Activated gamma-delta T cell treated with Interleukin-2 at 50 U/mL for 16 hours (primary cell): ENCODE measurements at regions not wholly inside any gene's neighbourhood (a gene's known extent, or its start where the extent isn't known, plus 50 kb on each side); places are given as distances from the start of the nearest gene placed in this dataset.
"Not testable (repeated sequence)": the region's sequence is repeated elsewhere in the genome, so short reads cannot be mapped to it uniquely, and the experiment has no call there.

ENCODE experiments used
- DNase-seq: peaks from one replicate; pipeline ENCODE4 v3.0.0-alpha.2; 2020

DNA sequence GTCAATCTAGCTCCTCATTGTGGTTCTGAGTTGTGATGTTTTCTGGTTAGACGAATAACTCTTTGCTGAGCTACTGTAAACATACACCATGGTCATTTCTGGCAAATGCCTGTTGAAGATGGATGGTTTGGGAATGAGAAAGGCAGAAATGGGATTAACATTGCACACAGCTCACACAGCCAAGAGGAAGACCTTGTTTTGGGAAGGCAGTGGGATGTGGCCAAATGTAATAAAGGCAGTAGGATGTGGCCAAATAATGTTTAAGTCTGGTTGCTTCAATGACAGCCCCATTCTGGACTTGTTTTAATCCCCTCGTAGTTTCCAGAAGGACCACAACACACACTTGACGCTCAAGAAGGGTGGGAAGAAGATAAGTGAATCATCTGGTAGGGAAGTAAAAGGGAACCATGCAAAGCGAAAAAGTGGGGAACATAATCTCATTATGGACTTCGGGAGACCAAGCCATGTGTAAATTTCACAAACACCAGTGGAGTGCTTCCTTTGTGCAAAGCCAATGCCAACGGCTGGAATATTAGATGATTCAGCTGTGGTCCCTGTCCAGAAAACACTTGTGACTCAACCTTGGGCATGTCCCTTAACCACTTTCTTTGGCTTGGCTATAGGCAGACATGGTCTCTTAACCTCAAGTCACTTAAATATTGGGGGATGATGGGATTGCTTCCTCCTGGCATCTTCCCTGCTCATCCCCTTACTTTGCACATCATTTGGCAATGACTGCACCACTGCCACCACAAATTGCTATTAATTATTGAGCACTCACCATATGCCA lies 284.4 kb upstream of the CRY1 start:
- no peak for DNase-seq

- DNase-seq = no peak
These were observed 285.3 kb upstream of the CRY1 start for GRCh38 chr12:107378609-107379008.

GRCh38 chr12:107379142-107379851 lies 285.9 kb upstream of the CRY1 start:
- not testable (repeated sequence) for DNase-seq

- DNase-seq = no peak
These were observed 286.7 kb upstream of the CRY1 start for GRCh38 chr12:107379852-107380567.

- no peak for DNase-seq
These were observed 291.3 kb upstream of the CRY1 start for GRCh38 chr12:107384645-107385044.

GRCh38 chr12:107385509-107385908 lies 292.2 kb upstream of the CRY1 start:
- no peak for DNase-seq

GRCh38 chr12:107386569-107386968 lies 293.2 kb upstream of the CRY1 start:
- DNase-seq = no peak

- DNase-seq = no peak
These were observed 294.9 kb upstream of the CRY1 start for GRCh38 chr12:107388263-107388662.

DNA sequence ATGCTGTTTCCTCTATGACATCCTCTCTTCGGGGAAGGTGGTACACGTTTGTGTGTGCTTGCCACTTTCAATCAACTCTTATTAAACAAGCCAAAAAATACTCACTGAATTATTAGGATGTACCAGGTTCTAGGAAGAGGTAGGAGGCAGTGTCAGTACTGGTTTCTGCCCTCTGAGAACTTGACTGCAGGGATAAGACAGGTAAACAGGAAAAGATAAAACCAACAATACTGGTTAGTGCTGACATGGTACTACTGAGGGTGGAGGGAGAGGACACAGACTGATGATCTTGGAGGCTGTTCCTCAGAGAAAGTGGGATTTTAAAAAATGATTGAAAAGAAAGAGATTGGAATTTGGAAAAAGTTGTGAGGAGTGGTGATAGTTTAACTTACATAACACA lies 295.2 kb upstream of the PWP1 start:
- DNase-seq = no peak

- DNase-seq = no peak
These were observed 292.4 kb upstream of the PWP1 start for GRCh38 chr12:107393043-107393717.

DNA sequence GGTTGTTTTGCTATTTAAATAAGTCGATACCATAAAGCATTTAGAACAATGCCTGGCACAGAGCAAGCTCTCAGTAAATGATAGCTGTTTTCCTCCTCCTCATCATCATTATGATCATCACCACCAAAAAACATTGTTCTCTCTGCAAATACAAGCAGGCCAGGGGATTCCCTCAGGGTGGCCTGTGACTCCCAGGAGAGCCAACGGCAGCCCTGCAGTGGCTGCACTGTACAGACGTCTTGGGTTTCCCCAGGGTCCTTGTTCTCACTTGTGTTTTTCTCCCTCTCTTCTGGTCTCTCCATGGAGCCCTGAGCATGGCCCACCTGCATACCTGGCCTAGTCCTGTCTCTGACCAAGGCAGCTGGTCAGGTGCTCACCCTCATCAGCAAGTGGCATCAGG lies 290.9 kb upstream of the PWP1 start:
- no peak for DNase-seq

GRCh38 chr12:107395817-107396216 lies 289.8 kb upstream of the PWP1 start:
- DNase-seq = no peak

DNA sequence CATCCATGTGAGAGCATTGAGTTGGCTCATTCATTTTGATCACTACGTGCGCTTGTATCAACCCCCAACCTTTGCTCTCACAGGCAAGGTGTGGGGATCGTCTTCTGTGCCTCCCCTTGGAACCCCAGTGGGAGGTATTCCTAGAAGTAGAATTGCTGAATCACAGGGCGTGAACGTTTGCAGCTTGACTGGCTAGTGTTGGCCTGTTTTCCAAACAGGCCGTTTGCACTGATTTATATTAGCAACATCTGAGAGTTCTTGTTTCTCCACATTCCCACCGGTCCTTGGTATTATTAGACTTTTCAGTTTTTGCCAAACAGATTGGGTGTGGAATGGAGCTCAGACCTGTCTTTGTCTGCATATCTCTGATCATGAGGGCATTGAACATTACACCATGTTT lies 288.6 kb upstream of the PWP1 start:
- no peak for DNase-seq

DNA sequence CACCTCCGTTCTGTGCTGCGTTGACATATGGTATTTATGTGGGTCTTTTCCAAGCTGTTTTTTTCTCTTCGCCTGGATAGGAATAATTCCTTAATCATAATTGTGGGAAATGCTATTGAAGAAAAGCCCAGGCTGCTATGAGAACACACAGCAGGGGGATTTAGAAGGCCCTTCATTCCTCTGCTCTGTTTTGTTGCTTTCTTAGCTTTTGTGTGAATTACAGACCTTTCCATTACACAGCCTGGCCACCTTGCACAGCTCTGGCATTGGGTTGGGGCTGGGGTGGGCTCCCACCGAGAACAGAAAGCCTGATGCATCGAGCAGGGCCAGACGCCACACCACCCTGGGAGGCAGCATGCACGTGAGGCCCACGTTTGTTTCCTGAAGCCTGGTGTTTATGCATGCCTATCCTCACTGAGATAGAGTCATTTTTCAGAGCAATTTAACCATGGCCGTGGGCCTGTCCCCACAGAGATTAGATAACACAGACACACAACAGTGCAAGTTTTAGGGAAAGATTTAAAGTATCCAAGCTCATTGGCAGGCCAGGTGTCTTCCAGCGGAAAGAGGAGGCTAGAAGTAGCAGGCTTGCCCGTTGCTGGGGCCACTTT lies 287.6 kb upstream of the PWP1 start:
- DNase-seq = no peak

DNA sequence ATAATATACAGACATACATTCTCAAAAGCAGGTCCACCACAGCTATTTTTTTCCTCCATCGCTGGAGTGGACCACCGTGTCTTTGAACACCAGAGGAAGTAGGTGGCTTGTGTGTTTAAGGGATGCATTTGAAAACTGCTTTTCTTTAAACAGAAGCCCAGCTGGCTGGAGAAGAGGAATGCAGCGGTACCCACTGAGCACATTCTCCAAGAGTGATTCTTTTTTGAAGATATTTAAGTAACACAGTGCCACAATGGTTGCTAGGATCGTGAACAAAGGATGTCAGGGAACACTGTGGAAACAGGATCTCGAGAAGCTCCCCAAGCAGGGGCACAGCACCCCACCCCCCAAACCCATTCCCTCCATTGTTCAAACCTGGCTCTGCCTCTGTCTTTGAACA lies 286.6 kb upstream of the PWP1 start:
- no peak for DNase-seq

- DNase-seq = no peak
These were observed 284.7 kb upstream of the PWP1 start for GRCh38 chr12:107400686-107401447.

DNA sequence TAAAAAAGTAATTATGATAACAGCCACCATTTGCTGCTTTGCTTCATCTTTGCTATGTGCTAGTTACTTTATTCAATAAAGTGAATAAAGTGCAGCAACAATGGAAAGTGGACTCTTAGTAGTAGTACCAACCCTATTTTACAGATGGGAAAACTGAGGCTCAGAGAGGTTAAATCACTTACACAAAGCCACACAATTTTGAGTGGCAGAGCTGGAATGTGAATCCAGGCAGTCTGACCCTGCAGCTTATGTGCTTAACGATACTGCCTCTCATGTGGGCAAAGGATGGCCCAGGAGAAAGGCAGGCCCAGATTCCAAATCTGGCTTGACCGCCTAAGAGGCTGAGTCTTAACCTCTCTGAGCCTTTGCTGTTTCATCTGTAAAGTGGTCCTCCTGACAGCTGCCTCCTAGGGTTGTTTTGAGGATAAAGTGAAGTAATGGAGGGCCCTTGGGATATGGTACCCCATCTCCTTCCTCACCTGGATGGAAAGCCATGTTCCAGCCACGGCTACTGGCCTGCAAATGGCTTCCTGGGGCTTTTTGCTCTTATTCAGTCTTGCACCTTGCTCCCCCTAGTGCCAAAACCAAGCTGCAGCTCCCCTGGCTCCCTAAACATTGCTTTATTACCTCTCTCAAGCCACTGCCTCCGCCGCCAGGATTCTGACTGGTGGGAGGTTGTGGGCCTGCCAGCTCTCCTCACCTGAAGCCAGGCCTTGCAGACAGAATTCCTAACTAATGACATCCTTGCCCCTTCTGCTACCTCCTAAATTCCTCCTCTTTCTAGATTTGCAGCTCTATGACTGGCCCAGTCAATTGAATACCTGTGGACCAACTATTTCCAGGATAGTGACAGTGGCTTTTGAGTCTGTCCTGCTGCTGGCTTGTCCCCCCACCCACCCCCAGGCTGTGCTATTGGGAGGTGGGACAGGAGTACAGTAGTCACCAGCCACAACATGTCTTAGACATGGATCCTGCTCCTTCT lies 283.3 kb upstream of the PWP1 start:
- DNase-seq = peak; percentile 48

GRCh38 chr12:107404981-107405380 lies 280.6 kb upstream of the PWP1 start:
- no peak for DNase-seq

DNA sequence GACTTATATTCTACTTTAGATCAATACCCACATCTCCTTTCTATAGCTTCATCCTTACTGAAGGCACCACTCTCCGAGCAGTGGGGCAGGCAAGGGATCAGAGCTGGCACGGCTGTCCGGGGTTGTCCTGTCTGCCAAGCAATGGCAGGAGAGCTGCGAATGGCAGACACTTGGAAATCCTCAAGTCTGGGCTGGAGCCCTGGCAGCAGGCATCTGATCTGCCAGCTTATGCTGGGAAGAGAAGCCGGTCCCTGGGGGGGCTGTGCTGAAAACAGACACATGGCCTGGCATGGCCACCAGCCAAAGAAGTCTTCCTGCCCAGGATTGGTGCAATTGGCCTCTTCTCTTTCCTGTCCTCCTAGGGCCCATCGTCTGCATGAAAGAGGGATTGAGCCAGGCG lies 280.2 kb upstream of the PWP1 start:
- no peak for DNase-seq

- DNase-seq = no peak
These were observed 278.7 kb upstream of the PWP1 start for GRCh38 chr12:107406932-107407331.
